GM10266 (cell line): ENCODE measurements at regions not wholly inside any gene's neighbourhood (a gene's known extent, or its start where the extent isn't known, plus 50 kb on each side); places are given as distances from the start of the nearest gene placed in this dataset.

ENCODE experiments used
- DNase-seq: peaks from one replicate; pipeline ENCODE4 v3.0.0; 2012; ENCODE audit errors: extremely low spot score
- TF ChIP-seq, protein P1 (sequence below): IDR thresholded peaks from 2 replicates; pipeline ENCODE4 v1.5.1; 2012; ENCODE audit warnings: mild to moderate bottlenecking, low read depth; ENCODE audit not compliant: control insufficient read depth, insufficient read depth; ENCODE audit errors: missing control alignments

DNA sequence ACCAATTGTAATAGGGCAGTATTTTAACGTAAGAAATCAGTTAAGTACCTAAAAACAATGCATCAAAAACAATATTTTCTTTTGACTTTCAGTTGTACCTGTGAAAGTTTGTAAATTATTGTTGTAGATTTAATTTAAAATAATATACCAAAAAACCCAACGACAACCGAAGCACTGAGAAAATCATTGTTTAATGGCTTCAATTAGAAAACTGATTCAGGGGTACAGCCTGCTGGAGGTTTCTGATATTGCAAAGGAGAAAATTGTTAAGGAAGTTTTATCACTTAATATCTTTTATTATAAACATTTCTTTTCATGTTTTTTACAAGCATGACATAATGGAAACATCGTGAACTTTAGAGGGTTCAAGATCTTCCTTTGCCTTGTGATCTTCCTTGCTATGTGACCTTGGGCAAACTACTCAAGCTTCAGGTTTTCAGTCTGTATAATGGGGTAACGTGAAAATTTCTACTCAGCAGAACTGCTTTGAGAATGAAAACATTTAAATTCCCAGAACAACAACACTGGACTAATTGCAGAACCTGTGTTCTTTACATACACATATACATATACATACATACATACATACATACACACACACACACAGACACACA is 76.3 kb upstream of the GLS start:
- no peak for DNase-seq
- TF ChIP-seq, protein P1, sequence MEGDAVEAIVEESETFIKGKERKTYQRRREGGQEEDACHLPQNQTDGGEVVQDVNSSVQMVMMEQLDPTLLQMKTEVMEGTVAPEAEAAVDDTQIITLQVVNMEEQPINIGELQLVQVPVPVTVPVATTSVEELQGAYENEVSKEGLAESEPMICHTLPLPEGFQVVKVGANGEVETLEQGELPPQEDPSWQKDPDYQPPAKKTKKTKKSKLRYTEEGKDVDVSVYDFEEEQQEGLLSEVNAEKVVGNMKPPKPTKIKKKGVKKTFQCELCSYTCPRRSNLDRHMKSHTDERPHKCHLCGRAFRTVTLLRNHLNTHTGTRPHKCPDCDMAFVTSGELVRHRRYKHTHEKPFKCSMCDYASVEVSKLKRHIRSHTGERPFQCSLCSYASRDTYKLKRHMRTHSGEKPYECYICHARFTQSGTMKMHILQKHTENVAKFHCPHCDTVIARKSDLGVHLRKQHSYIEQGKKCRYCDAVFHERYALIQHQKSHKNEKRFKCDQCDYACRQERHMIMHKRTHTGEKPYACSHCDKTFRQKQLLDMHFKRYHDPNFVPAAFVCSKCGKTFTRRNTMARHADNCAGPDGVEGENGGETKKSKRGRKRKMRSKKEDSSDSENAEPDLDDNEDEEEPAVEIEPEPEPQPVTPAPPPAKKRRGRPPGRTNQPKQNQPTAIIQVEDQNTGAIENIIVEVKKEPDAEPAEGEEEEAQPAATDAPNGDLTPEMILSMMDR: peak; percentile 52

DNA sequence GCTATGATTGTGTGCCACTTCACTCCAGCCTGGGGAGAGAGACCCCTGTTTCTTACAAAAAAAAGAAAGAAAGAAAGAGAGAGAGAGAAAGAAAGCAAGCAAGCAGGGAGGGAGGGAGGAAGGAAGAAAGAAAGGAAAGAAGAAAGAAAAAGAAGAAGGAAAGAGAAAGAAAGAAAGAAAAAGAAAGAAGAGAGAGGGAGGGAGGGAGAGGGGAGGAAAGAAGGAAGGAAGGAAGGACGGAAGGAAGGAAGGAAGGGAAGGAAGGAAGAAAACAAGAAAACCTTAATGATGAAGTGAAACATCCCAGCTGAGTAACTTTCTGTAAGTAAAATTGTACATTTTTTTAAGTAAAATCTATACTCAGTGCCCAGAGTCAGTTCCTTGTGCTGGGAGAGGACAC is 75.5 kb upstream of the GLS start:
- TF ChIP-seq, protein P1: no peak
- no peak for DNase-seq

DNA sequence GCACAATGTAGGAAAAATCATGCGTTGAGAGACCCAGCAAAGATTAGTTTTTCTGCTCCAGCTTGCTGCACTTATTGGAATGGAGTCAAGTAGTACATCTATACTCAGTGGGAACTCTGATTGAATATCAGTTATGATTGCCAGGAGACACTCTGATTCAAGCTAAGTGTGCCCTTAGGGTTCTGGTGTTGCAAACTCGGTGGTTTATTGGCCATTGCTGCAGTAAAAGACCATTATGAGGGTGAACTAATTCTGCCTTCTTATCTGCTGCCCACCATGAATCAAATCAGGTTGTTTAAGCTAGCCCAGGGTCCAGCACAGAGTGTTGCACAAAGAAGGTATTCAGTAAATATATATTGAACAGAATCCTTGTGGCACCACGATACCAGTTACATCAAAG is 74.8 kb upstream of the GLS start:
- TF ChIP-seq, protein P1: no peak
- no peak for DNase-seq

DNA sequence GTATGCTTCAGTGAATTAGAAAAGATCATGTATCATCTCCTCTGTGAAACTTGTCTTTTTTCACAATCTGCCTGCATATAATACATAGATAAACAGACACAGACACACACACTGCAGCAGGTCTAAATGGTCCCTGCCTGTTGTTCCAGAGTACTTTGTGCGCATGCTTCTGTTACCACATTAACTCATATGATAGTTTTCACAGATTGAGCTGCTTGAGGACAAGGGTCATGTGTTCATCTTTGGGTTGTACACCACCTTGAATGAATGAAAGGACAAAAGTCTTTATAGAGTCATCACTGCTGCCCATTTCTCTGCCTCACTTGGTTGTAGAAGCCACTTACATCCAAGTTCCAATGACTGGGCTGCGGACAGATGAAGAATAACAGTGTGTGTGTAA is 72.7 kb upstream of the GLS start:
- TF ChIP-seq, protein P1: no peak
- no peak for DNase-seq

DNA sequence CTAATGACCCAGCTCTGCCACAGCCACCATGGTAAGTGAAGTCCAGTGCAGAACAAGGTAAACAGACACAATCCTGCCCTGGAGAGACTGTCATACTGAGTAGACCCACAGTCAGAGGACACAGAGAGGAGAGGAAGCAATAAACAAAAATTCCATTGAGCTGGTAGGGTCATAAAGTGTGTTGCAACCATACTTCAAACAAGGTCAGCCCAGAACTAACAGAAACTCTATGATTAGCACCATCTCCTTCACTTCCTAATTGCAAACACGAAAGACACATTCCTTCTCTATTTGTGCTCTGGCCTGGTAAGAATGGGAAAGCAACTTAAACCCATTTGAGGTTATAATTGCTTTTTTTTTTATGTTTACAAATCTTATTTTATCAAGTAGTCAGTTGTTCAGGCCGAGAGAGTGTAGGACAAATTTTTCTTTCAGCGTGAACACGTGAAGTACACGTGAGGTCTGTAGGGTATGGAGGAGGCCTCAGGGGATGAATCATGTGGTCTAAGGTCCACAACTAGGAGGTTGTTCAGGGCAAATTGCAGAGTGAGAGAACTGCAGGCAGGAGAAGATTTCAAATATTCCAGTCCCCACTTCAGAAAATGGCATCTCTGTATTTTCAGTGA is 71.4 kb upstream of the GLS start:
- no peak for DNase-seq
- TF ChIP-seq, protein P1: no peak

DNA sequence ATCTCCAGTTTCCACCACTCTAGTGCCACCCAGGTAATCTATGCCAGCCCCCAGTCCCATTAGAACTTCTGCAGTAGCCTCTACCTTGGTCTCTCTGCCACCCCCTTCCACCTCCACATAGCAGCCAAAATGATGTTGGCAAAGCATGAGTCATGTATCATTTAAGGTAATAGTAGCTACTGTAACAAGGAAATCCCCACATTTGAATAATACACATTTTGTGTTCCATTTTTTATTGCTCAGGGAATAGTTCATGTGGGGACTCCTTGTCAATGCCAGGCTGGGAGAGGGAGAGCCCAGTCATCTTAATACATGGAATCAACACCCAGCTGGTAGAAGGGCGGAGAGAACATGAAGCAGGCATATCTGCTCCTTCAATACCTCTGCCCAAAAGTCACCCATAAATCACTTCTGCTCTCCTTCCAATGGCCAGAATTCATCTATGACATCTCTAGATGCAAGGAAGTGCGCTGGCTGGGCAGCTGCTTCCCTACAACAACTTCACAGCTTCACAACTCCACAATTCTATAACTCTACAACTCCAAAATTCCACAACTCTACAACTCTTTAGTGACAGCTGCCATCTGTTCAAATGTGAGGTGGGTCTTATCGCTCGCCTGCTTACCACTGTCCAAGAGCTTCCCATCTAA is 70.6 kb upstream of the GLS start:
- TF ChIP-seq, protein P1: no peak

More for the DNA sequence above, 70.6 kb upstream of the GLS start:
- no peak for DNase-seq
